NCI-H2171 treated with DMSO at 0.1 percent for 48 hours (cell line): ENCODE measurements at regions not wholly inside any gene's neighbourhood (a gene's known extent, or its start where the extent isn't known, plus 50 kb on each side); places are given as distances from the start of the nearest gene placed in this dataset.
"Not testable (repeated sequence)": the region's sequence is repeated elsewhere in the genome, so short reads cannot be mapped to it uniquely, and the experiment has no call there.

Source experiments
- DNase-seq: peaks from one replicate; lab custom pipeline; 2025; lab: John Stamatoyannopoulos, UW

- DNase-seq: not testable (repeated sequence)
These were observed 108.9 kb downstream of the SRGAP2 start for GRCh38 chr1:206312274-206312665.

DNA sequence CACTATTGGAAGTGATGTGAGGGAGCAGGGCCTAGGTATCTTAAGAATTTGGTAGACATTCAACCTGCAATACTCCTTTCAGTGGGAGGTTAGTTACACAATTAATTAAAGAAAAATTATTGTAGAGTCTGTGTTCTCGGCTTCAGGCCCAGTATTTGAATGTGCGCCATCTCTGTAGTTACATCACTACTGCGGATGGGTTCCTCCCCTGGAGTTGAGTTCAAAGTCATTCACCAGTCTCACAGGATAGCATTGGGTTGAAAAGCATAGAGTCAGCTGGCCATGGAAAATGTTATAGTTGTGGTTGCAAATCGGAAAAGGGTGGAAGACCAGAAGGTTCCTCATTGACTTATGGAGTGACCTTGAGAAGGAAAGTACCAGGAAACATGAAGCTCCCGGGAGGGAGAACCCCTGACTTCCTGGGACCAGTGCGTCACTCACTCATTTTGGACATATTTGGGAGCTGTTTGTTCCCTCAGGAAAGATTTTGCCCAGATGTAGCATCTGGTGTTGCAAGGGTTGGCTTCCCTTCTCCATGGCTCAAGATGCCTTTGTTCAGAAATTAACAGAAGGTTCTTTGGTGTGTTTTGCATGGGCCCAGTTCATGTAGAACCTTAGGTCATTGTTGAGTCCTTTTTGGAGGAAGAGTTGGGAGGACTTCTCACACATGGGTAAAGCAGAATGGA is 111.8 kb downstream of the SRGAP2 start:
- not testable (repeated sequence) for DNase-seq

- not testable (repeated sequence) for DNase-seq
These were observed 113.6 kb downstream of the SRGAP2 start for GRCh38 chr1:206316901-206317300.

DNA sequence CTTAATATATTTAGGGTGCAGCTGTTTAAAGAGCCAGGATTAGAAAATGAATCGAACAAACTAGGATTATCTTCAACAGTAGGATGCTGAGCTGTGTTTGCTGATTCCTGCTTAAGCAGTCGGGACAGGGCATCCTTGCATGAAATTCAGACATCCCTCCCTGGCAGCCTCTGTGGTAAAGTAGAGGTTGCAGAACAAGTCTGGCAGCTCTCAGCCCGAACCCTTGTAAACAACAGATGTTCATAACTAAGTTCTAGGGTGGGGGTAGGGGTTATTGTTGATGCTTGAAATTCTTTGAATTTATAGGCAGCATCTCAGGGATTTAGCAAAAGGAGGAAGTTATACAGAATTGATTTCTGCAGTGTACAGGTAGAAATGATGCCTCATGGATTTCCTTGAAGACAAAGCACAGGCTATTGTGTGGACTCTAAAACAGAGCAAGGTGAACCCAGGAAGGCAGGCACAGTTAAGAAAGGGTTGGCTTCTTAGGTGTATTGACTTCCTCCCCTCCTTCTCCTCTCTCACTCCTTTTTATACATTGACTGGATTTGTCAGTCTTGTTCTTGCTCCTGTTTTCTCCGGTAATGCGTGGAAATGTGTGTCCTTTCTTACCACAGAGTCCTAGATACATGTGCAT is 114.7 kb downstream of the SRGAP2 start:
- DNase-seq: peak; percentile 29

DNA sequence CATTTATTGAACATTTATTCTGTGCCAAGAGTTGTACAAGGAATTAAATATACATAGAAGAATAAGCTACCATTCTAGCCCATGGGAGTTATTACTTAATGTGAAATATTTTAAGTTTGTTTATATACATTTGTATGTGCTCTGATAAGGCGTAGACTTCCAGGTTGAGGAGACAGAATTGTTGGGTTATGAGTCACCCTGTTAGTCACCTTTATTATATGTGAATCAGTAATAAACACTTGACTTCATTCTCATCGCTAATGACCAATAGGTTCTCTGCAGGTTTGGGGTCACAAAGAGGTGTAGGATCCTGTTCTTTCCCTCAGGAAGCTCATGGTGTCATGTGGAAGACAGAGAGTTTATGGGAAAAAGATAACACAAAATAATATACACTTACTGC is 116.9 kb downstream of the SRGAP2 start:
- DNase-seq: not testable (repeated sequence)

- DNase-seq: not testable (repeated sequence)
These were observed 123.0 kb downstream of the SRGAP2 start for GRCh38 chr1:206326159-206326939.

- not testable (repeated sequence) for DNase-seq
These were observed 128.3 kb downstream of the SRGAP2 start for GRCh38 chr1:206331597-206331996.

- DNase-seq: not testable (repeated sequence)
These were observed 130.0 kb downstream of the SRGAP2 start for GRCh38 chr1:206333316-206333715.

- not testable (repeated sequence) for DNase-seq
These were observed 130.6 kb downstream of the SRGAP2 start for GRCh38 chr1:206333897-206334296.

GRCh38 chr1:206334481-206334880 is 131.1 kb downstream of the SRGAP2 start:
- DNase-seq: not testable (repeated sequence)

GRCh38 chr1:206335162-206335561 is 131.8 kb downstream of the SRGAP2 start:
- DNase-seq: not testable (repeated sequence)

DNA sequence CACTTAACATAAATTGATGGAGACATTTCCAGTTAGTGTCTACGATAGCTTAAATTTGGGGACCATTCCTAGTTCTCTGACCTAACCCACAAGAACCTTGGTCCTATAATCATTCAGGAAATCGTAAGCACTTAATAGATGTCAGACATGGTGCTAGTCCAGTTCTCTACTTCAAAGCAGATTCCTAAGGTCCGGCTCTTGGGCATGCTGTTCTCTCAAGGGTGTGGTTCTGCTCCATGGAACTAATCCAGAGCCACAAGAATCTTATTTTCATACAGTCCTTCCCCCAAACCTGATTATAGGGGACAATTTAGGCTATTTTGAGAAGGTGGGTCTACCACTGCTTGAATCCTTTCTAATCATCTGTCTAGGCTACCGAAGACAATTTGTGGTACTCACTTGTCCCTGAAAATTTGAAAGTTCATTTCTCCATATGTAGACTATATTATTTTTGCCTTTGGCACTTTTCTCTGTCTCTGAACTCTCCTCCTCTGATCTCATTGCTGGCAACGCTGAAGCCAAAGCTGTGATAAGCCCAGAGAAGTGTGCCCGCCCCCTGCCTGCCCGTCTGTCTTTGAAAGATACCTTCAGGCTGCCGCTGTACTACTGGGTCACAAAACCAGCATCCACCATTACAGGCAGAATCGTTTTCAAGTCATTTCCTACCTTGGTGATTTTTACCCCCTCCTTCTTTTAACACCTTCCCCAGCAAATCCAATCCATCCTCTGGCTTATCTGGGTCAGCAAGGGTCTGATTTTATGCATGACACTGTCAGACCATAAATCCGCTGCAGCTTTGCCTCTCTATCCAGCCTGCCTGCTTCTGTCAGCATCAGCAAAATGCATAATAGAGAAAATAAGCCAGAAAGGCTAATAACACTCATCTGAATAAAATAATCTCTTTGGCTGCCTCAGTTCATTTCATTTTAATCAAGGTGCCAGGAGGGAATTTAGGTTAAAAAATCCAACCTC is 132.8 kb downstream of the SRGAP2 start:
- DNase-seq: not testable (repeated sequence)

DNA sequence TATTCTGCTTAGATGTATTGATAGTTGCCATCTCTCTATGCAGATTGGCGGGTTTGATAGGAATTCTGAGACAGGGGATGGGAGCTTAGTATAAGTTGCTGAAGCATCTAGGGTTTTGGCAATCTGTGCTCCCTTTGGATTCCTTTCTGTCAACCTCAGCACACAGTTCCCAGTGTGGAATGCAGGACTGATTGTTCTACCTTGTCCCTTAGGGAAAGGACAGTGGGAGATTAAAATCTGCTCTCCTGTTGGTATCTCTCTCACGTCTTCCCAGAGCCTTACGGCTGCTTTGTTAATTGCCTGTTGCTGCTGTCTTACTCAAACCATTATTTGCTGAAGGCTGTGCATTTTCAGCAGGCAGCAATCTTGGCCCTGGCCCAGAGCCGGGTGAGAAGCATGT is 133.3 kb upstream of the IKBKE start:
- not testable (repeated sequence) for DNase-seq

DNA sequence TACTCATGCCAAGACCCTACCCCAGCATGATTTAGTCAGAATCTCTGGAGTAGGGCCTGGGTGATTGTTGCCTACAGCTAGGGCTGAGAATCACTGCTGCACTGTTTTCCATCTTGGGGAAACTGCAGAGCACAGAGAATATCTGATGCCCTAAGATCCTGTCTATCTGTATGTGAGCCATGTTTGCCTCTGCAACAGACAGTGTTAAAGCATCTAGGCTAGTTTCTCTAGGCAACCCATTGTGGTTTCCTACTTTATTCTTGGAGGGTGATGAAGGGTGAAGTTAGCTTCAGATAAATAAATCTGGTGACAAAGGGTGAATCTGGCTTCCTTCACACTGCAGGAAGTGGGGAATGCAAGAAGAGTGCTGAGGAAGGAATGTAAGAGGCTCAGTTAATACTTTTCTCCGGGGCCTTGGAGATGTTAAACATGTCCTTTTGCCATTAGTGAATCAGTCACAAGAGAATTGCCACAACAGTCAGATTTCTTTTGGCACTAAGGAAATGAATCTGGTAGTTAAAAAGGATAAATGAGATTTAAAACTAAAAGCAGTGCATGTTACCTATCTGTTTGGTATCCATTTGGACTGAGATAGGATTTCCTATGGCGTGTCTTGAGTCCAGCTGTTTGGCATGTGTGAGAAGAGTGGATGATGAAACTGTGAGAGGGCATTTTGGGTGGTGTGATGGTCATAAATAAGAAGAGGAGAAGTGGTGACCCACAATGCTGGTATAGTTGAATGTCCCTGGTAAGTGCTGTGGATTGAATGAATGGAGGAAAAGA is 119.6 kb upstream of the IKBKE start:
- DNase-seq: not testable (repeated sequence)

GRCh38 chr1:206351276-206352052 is 118.8 kb upstream of the IKBKE start:
- DNase-seq: not testable (repeated sequence)

- DNase-seq: not testable (repeated sequence)
These were observed 114.0 kb upstream of the IKBKE start for GRCh38 chr1:206356310-206356709.

DNA sequence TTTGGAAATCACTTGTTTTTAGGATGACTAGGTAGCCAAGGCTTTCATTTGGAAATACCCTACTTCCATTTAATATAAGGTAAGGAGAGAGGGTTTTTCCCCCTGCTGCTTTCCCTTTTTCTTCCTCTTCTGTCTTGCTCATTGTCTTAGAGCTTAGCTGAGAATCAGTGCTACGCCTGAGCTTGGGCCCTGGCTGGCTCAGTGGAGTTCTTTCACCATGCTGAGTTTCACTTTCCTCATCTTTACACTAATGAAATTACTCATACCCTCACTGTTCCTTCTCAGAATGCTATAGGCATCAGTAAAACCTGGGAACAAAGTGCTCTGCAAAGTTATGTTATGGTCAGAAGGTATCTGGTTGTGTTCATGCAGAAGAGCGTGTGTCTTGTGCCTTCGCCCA is 112.3 kb upstream of the IKBKE start:
- DNase-seq: not testable (repeated sequence)

DNA sequence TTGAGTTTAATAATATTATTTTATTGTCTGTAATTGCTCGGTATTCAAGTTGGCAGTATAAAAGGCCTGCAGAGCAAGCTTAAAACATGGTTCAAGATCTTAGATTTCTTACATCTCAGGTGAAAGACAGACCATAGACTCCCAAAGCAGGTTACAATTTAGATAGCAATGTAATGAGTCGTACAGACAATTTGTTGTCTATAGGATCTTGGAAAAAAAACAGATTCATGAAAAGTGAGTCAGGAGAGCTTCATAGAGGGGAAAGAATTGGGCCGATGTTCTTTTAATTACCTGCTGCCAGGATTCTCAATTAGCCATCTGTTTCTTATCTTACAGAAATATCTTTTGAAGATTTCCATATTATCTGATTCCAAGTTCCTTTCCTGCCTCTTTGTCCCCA is 111.5 kb upstream of the IKBKE start:
- DNase-seq: not testable (repeated sequence)

GRCh38 chr1:206359377-206359776 is 110.9 kb upstream of the IKBKE start:
- DNase-seq: not testable (repeated sequence)

DNA sequence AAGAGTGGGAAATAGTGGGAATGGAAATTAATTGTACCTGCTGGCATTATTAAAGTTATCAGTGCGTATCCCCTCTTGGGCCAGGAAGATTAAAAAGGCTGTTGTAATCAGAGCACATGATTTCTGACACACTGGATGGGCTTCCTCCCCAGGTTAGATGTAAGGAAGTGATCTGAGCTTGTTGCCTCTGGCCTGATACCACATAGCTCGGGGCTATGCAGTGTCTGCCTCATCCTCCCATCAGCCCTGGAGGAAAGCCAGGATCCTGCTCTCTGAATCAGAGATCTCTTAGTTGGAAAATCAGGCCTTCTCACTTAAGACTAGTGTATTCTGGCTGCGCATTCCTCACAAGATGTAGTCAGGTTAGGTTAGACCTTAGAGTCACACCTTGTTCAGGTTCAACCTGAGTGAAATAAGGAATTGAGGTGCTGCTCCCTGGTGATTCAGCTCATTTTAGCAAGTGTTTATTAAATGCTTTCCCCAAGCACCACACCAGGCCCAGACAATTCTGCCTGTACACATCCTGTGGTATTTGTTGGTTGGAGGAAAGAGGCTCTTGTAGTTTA is 108.2 kb upstream of the IKBKE start:
- DNase-seq: not testable (repeated sequence)
